Dermis blood vessel endothelial cell (primary cell): ENCODE measurements at regions not wholly inside any gene's neighbourhood (a gene's known extent, or its start where the extent isn't known, plus 50 kb on each side); places are given as distances from the start of the nearest gene placed in this dataset.
"Not testable (repeated sequence)": the region's sequence is repeated elsewhere in the genome, so short reads cannot be mapped to it uniquely, and the experiment has no call there.

Source experiments
- DNase-seq: peaks from one replicate; pipeline ENCODE4 v3.0.0; 2010

DNA sequence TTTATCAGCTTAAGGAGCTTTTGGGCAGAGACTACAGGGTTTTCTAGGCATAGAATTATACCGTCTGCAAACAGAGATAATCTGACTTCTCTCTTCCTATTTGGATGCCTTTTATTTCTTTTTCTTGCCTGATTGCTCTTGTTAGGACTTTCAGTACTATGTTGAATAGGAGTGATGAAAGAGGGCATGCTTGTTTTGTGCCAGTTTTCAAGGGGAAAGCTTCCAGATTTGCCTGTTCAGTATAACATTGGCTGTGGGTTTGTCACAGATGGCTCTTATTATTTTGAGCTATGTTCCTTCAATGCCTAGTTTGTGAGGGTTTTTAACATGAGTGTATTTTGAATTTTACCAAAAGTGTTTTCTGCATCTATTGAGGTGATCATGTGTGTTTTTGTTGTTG is 192.8 kb upstream of the PHACTR1 start:
- no peak for DNase-seq

DNA sequence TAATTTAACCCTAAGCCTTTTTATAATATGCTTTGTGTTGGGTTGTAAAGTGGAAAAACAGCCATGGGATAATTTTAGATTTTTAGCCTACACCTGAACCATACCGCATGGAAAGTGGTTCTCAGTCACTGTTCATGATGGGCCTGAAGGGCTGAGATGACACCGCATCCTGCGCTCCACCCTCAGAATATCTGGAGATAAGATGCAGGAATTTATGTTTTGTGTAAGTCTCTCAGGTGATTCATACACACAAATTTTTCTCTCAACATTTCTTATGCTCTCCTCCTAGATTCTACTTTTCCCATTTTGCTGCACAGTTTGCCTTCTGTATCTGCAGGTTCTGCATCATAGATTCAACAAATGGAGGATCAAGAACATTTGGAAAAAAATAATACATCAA is 191.3 kb upstream of the PHACTR1 start:
- no peak for DNase-seq

DNA sequence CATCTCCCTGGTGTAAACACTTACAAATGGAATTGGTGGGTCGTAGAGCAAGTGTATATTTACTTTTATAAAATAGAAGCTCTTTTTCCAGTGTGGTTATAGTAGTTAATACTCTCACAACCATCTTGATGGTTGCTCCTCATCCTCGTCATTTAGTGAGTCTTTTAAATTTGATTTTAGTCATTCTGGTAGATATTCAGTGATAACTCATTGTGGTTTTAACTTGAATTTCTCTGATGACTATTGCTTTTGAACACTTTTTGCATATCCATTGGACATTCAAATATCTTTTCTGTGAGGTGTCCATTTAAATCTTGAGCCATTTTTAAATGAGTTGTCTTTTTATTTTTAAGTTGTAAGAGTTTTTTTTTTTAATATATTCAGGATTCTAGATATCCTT is 189.2 kb upstream of the PHACTR1 start:
- no peak for DNase-seq

DNA sequence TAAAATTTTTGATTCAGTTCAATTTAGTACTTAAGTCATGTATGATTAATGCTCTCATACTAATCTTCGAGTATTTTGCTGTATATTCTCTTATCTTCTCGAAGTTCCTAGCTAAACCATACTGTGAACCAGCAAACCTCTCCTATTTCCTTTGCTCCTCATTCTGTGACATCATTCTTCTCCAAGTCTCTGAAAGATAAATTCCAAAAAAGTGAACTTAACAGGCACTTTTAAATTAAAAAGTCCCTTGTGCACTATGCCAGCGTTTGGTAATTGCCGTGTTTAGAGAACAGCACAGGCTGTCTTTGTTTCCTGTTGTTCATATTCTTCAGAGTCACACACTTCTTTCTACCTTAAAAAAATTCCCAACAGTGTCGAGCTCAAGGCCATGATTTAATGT is 188.4 kb upstream of the PHACTR1 start:
- peak; percentile 61 for DNase-seq

- peak; percentile 75 for DNase-seq
Observed at GRCh38 chr6:12528581-12529363, 187.8 kb upstream of the PHACTR1 start.

- DNase-seq: no peak
Observed at GRCh38 chr6:12529364-12530019, 187.1 kb upstream of the PHACTR1 start.

- no peak for DNase-seq
Observed at GRCh38 chr6:12530345-12530744, 186.2 kb upstream of the PHACTR1 start.

DNA sequence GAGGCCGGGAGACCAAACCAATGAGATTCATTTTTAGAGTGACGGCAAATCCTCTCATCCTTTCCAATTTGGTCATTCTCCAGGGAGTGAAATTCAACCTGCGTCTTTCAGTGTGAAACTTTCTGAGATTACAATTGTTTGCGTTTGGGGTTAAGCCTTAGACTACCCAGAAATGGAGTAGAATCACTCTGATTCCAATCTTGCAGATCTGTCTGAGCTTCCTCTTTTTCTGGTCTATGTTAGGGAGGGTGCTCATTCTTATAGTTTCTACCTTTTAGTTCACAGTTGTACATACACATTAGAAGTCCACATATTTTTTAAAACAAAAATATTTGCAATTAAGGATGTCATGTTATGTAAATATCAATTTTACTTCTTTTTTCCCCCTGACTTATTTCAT is 183.0 kb upstream of the PHACTR1 start:
- DNase-seq: no peak

GRCh38 chr6:12534069-12534853 is 182.3 kb upstream of the PHACTR1 start:
- DNase-seq: no peak

- DNase-seq: peak; percentile 5
Observed at GRCh38 chr6:12535586-12536314, 180.8 kb upstream of the PHACTR1 start.

- peak; percentile 49 for DNase-seq
Observed at GRCh38 chr6:12536416-12536815, 180.2 kb upstream of the PHACTR1 start.

DNA sequence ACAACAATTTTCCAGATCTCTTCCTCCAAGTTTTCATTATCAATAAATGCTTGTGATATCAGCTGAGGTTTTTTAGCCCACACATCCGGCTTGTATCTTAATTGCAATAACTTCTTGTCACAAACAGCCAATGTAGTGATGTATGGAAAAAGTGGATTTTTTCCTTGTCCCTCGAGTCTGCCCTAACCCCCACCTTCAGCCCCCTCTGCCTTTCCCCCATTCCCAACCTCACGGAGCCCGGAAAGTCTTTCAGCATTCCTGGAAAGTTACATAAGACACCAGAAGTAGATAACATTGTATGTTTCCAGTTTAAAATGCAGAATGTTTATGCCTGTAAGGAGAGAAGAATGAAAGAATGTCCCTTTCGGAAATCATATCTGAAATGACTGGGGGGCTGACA is 179.2 kb upstream of the PHACTR1 start:
- peak; percentile 79 for DNase-seq

- DNase-seq: peak; percentile 94
Observed at GRCh38 chr6:12538881-12539357, 177.6 kb upstream of the PHACTR1 start.

GRCh38 chr6:12542319-12543115 is 174.1 kb upstream of the PHACTR1 start:
- not testable (repeated sequence) for DNase-seq

DNA sequence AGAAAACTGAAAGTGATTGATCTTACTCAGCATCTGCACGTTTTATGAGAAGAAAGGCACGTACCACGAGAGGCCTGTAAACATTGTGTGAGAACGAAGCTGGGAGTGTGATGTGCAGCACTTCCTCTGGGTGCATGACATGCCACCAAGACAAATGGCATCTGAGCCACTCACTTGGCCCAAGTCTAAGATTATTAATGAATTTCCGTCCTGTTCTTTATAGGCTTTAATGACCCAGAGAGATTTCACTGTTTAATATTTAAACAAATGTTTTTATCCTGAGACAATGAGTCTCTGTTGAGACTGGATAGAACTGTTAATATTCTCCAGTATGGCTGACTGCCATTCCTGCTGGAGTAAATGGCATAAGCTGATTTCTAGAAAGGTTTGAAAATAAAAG is 172.6 kb upstream of the PHACTR1 start:
- DNase-seq: no peak

GRCh38 chr6:12544821-12545565 is 171.6 kb upstream of the PHACTR1 start:
- peak; percentile 4 for DNase-seq

- DNase-seq: peak; percentile 87
Observed at GRCh38 chr6:12545619-12546409, 170.8 kb upstream of the PHACTR1 start.

DNA sequence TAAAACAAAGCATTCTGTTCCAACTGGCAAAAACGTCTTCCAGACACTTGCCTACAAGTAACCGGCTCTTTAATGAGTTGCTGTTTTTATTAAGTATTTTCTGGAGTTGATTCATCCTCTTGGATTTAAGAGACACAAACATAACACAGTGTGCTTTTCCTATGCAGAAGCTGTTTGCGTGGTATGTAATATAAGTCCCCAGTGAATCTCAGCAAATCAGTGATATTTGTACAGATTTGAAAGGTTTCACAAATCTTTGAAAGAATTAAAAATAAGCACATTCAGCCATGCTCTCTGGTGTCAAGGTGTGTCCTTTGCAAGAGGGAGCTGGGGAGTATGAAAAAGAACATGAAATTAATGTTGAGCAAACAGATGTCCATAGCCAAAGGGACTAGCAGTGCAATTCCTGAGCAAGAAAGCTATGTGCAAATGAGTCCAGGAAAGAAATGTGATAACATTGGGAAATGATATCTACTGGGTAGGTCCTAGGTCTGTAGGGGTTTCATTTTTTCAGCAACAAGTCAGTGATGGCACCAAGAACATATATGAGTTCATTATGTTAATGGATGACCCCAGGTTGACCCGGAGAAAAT is 170.1 kb upstream of the PHACTR1 start:
- no peak for DNase-seq

GRCh38 chr6:12548526-12548925 is 168.0 kb upstream of the PHACTR1 start:
- no peak for DNase-seq

GRCh38 chr6:12549445-12549844 is 167.1 kb upstream of the PHACTR1 start:
- DNase-seq: not testable (repeated sequence)
